ENCODE measurements at regions not wholly inside any gene's neighbourhood (a gene's known extent, or its start where the extent isn't known, plus 50 kb on each side); places are given as distances from the start of the nearest gene placed in this dataset.

GRCh38 chr4:4724321-4724720 is 135.1 kb upstream of the MSX1 start:
- TF ChIP-seq POLR2A (IDR thresholded peaks at IDR 0.05) (no peak), EP300 (IDR thresholded peaks at IDR 0.05) (no peak)
- TF ChIP-seq, protein P1, sequence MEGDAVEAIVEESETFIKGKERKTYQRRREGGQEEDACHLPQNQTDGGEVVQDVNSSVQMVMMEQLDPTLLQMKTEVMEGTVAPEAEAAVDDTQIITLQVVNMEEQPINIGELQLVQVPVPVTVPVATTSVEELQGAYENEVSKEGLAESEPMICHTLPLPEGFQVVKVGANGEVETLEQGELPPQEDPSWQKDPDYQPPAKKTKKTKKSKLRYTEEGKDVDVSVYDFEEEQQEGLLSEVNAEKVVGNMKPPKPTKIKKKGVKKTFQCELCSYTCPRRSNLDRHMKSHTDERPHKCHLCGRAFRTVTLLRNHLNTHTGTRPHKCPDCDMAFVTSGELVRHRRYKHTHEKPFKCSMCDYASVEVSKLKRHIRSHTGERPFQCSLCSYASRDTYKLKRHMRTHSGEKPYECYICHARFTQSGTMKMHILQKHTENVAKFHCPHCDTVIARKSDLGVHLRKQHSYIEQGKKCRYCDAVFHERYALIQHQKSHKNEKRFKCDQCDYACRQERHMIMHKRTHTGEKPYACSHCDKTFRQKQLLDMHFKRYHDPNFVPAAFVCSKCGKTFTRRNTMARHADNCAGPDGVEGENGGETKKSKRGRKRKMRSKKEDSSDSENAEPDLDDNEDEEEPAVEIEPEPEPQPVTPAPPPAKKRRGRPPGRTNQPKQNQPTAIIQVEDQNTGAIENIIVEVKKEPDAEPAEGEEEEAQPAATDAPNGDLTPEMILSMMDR (IDR thresholded peaks at IDR 0.05): no peak

All from ovary (tissue), 3 donors.